ENCODE measurements at regions not wholly inside any gene's neighbourhood (a gene's known extent, or its start where the extent isn't known, plus 50 kb on each side); places are given as distances from the start of the nearest gene placed in this dataset.

DNA sequence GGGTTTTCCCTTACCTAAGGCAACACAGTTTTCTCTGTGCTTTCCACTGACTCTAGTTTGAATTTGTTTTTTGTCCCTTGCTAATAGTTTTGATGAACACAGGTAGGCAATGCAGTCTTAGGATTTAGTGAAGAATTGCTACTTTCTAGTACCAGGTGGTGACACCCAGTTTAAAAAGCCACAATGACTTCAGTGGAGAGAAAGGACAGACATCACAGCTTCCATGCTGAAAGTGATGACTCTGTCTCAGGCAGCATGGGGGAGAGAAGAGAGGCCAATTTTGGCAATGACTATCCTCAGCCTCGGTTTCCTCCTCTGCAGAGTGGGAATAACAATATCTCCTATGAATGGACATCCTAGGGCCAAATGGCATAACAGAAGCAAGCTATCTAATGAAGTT lies 118.8 kb downstream of the AXIN2 start:
- DNase-seq, result no peak

DNA sequence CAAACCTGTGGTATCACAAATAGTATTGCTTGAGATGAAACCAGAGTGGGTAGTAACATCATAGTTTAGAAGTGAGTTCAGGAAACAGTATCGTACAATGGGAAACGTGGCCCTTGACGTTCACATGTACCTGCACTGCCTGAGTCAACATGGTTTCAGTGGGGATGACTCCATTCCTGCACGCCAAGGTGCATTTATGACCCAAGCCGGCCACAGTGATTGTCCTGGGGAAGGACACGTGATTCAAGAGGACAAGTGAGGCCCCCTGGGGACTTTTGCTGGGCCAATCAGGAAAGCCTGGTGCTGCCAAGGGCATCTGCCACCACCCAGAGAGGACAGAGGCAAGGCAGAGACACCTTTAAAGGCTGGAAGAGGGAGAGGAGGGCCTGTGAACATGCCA lies 119.2 kb downstream of the AXIN2 start:
- DNase-seq, result no peak

DNA sequence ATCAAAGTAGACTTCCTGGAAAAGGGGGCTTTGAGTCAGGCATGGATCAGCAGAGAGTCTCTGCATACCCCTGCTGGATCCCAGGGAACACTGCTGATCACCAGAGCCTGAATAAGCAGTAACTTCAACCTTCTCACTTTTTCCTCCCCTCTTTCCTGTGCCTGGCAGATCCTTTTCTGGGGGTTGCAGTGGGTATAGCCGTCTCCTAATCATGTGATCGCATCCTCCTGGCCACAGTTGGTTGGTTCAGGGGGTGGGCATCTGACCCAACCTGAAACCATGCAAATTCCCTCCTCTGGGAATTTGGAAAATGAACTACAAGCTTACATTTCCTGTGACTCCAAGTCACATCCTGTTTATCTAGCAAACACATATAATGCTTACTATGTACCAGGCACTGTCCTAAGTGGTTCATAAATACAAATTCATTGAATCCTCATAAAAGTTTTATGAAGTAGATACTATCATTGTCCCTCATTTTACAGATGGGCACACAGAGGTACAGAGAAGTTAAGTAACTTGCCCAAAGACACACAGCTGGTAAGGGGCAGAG lies 120.3 kb downstream of the AXIN2 start:
- DNase-seq, result no peak

DNA sequence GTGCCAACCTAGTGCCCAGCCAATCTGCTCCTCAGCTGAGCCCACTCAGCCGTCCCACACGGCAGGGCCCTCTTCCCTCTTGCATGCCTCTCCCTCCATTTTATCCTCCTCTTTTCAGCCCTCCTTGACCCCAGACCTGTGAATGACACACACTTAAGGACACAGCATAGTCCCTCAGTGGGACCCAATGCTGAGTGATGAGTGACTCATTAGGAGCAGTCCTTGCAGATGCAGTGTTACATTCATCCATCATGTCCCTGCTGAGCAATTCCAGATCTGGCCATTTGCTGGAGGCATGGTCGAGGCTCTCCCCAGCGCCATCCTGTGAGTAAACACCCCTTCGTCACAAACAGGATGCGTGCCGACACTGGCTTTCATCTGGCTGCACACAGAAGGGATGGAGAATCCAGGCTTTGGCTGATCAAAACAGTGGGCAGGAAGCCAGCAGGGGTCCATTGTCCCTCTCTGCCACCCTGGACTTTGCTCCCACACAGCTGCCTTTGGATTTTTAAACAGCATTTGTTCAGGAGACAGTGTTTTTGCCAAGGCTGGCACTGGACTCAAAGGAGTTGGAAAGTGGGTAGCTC lies 122.6 kb downstream of the AXIN2 start:
- no peak for DNase-seq

DNA sequence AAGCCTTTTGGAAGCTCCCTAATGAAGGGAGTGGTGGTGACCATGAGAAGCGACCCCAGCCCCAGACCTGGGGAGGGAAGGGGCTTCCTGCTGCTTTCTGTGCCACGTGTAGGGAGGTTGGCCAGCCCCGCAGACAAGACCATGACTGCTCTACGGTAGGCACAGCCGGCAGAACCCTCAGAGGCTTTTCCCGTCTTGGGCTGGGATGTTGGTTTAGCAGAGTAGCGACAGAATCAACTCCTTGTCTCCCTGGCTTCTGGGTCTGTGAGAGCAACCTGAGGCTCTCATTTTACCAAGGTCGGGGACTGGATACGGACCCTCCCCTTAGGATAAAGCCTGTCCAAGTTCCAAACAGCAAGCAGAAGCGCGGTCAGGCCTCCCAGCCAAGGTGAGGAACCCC lies 123.3 kb downstream of the AXIN2 start:
- DNase-seq, result no peak

DNA sequence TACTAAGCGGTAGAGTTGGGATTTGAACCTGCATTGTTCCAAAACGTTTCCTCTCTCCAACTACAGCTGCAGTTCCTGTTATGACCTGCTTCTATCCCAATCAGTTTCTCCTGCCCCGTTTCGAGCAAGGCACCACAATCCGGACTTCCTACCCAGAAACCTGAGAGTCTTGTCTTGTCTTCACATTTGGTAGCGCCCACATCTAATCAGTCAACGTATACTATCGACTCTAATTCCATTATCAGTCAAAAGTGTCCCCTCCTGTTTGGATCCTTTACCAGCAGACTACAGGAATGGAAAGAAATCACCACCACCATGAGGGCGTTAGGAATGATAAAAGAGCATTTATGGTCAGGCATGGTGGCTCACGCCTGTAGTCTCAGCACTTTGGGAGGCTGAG lies 124.6 kb downstream of the AXIN2 start:
- DNase-seq, result no peak

DNA sequence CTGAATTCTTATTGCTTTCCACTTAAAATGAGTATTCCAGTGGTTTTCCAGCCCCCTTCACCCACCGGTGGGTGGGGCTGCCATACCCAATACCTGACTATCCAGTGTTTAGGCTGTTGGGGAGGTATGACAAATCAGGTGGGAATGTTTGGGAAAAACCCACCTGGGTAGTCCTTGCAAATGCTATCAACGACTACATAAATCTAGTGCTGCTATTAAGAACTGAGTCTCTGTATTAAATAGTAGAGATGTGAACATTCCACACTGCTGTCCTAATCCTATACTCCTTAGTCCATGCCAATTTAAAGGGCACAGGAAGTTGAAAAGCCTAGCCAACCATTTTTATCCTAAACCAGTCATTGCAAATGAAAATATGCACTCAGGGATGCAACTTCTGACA lies 126.6 kb downstream of the AXIN2 start:
- DNase-seq, result no peak

DNA sequence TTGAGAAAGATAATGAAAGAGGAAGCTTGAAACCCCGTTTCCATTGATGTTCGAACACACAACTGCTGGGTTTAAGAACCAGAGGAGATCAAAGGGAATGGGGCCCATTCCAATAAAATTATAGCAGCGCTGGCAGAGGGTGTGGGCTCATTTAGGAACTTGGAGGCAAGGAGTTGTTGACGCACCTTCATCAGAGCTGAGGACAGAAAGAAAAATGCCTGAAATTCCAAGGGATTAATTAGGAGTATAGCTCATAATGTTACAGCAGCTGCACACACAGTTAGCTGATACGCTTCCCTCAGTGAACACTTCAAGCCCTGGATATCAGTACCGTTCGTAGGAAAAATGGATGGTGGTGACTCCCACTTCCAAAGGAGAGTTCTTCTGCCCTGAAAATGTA lies 127.2 kb downstream of the AXIN2 start:
- no peak for DNase-seq

DNA sequence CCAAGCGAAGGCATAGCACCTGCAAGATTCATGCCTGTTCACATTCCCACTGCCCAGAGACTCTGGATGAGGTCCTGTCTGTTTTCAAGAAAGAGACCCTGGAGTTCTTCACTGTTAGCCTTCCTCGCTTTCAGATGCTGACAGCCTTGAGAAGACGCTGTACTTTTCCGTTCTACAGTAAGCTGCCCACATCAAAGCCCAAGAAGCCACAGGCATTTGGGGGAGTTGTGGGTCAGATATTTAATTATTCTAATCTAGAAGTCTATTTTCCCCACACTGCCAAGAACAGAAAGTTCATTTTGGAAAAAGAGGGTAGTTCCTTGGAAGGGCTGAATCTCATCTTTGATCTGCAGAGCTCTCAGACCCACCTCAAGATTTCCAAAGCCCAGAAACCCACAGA lies 127.9 kb downstream of the AXIN2 start:
- no peak for DNase-seq

DNA sequence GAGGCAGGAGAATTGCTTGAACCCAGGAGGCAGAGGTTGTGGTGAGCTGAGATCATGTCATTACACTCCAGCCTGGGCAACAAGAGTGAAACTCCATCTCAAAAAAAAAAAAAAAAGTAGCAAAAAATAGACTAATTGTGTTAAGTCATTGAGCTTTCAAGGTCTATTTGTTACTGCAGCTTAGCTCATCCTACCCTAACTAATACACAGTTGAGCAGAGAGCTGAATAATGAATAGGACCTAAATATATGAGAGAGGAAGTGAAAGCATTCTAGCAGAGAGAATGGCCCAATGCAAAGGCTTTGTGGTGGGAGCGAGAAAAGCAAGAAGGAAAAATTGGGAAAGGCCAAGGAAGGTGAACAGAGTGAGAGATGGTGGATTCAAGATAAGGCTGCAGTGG lies 128.3 kb downstream of the AXIN2 start:
- no peak for DNase-seq

DNA sequence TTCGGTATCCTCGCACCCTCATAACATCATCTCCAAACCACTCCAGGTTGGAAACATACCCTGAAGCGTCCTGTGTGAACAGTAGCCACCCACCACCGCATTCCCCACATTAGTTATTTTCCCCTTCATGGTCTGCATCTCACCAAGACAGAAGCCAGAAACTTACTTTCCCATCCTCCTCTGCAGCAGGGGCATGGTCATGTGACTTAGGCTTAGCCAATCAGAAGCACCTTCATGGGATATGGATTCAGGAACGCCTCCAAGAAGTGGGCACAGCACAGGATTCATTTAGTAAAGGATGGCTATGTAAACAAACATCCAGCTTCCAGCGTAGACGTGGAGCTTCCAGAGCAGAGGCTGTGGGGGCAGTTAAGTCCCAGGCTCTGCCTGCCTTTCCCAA lies 130.3 kb downstream of the AXIN2 start:
- DNase-seq, result no peak

DNA sequence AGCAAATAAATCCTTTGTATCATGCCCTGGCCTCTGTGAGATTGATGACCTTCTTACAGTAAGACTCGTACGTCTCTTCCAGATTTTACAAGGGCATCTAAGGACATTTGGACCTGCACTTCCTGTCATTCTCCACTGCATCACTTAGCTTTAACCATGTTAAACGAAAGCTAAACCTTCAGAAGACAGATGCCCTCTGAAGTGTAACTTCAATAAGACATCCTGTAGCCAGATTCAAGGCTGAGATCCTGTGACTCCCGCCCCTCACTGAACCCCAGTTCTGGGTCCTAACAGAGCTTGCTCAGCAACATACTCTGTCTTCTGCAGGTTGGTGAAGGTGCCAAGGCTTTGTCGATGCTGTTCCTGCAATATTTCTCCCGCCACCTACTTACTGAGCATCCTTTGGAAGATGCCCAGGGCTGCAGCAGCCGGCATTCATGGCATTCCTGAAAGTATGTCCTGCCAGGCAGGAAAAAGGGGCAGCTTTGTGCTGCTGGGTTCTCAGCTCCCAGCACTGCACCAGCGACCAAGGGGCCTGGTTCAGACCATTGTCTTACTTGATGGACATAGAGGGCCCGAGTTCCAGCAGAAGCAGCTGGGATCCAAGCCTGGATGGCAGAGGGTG lies 131.1 kb downstream of the AXIN2 start:
- DNase-seq, result no peak

DNA sequence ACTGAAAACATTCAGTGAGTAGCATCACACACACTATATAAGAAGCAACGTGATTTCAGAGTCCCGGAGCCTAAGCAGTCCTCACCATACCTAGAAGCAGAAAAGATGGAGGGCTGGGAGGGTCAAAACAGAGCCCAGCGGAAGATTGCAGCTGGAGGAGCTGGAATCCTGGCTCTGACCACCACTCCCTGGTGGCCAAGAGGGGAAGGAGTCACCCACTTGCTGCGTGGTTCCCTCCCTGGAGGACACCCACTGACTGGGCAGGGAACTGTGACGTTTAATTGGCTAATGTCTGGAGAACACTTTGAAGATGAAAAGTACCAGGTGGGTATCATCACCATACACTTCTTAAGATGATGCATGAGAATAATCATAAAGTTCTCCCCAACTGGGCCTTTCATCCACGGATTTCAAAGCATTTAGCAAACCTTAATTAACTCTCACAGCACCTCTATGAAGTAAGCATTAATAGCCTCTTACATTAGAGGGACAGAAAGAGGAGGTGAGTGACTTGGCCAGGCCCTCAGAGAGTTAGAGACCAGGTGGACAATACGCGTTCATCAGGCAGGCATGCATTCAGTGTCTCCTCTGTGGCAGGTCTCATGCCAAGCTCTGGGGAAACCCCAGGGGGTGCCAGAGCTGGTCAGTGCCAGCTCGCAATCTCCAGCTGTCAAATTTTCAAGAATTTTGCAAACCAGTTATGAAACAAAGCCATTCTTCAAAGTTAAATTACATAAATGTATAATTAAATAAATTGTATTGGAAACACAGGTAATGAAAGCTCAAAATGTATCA lies 137.9 kb downstream of the AXIN2 start:
- no peak for DNase-seq

DNA sequence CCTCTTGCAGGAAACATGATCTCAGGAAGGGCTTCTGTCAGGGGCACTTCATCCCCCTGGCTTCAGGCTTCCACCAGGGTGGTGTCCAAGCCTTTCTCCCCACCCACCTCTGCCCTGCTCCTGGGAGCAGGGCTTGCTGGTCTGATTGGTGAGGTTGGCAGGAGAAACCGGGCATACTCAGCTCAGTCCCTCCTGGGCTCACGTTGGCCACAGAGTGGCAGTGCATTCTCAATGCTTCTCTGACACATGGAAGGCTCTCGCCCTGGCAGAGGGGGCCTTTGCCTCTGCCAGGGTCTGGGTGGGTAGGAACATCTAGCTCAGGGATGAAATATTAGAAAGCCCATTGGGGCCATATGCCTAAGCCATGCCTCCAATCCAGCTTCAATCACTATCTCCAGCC lies 142.8 kb downstream of the AXIN2 start:
- no peak for DNase-seq

DNA sequence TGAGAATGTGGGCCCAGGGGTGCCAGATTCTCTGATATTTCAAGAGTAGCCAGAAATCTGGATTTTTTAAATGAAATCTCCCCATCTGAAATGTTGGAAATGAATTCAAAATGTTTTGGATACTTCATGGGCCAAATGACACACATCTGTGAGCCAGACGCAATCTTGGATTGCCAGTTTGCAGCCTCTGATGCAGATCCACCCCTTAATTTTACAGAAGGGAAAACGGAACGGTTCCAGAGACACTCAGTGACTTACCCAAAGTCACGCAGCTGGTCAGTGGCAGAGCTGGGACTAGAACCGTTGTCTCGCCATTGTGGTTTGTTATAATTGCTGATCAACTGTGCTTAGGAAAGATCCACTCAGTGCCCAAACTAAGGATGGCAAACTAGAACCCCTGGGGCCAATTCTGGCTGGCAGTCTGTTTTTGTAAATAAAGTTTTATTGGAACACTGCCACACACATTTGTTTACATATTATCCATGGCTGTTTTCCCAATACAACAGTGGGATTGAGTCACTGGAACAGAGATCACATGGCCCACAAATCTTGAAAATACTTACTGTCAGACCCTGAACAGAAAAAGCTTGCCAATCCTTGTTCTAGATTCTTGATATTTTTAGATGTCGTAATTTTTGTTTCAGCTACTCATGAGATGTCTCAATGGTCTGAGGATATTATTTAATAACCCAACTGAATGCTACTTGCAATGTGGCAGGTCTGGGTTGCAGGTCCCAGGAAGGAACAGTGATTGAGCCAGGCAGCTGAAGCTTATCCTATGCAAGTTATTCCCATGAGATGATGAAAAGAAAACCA lies 143.8 kb downstream of the AXIN2 start:
- no peak for DNase-seq

DNA sequence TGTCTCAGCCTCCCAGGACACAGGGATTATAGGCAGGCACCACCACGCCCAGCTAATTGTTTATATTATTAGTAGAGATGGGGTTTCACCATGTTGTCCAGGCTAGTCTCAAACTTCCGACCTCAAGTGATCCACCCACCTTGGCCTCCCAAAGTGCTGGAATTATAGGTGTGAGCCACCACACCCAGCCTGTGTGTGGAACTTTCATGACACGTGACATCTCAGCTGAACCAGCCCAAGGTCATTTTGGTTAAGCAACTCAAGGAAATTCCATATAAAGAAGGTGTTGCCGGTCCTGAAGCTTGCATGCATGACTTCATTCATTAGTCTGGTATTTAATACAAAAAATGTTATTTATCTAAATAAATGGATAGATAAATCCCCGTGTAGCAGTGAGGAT lies 145.5 kb downstream of the AXIN2 start:
- no peak for DNase-seq

DNA sequence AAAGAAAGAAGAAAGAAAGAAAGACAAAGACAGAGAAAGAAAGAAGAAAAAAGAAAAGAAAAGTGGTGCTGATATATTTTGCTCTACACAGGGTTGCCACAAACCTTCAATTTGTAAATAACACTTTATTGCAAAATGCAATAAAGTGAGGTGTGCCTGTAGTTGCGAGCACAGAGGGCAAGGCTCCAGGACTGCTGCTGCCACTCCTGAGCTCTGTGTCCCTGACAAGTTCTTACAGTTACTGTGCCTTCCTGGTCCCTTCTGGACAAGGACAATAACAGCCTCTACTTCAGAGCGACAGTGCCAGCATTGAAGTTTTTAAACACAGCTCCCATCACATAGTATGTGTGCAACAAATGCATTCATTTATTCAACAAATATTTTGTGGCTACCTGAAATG lies 148.1 kb downstream of the AXIN2 start:
- DNase-seq, result no peak

DNA sequence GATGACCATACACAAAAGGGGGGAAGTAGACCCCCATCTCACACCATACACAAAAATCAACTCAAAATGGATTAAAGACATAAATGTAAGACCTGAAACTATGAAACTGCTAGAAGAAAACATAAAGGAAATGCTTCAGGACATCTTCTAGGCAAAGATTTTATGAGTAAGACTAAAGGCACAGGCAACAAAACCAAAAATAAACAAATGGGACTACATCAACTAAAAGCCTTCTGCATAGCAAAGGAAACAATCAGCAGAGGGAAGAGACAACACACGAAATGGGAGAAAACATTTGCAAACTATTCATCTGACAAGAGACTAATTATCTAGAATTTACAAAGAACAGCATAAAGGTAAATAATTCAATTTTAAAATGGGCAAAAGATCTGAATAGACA lies 152.1 kb downstream of the AXIN2 start:
- DNase-seq, result no peak

DNA sequence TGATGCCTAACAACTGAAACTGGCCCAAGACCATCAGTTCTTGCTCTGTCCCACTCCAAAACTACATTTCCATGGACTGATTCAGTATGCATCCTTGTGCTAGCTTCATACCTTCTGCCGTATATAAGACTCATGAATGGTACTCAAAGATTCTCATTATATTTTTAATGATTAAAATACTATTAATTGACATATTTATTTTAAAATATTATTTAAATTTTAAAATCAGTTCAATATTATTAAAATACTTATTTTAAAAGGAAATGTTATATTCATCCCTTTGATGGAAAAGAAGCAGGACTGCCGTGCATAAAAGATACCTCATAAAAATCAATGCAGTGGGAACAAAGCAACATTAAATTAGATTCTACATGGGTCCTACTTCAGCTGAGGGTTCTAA lies 153.4 kb downstream of the AXIN2 start:
- no peak for DNase-seq

DNA sequence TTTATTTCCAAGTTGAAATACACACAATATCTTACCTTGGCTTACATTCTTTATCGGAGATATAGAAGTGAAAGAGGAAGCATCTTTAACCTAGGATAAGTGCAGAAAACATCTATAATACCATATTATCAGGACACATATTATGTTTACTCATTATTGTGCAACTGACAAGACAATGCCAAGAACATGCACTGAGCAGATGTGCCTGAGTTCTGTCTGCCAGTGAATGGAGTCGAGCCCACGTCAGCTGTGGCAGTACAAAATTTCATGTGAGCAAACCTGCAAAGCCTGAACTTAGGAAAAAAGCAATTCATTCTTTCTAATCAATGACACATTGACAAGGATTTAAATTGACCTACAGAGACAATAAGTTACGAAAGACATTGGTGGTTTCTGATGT lies 154.4 kb downstream of the AXIN2 start:
- DNase-seq, result no peak

DNA sequence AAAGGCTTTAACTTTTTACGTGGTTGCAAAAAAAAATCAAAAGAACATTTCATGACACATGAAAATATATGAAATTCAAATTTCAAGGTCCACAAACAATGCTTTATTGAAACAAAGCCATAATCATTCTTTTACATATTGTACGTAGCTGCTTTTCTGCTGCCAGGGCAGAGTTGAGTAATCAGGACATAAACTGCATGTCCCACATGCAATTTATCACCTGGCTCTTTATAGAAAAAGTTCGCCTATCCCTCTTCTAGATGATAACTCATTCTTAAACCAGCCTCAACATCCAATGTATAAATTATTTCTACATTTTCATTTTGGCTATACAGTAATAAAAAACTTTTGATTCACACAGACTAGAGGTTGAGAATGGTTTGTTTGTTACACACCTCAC lies 154.9 kb downstream of the AXIN2 start:
- no peak for DNase-seq

DNA sequence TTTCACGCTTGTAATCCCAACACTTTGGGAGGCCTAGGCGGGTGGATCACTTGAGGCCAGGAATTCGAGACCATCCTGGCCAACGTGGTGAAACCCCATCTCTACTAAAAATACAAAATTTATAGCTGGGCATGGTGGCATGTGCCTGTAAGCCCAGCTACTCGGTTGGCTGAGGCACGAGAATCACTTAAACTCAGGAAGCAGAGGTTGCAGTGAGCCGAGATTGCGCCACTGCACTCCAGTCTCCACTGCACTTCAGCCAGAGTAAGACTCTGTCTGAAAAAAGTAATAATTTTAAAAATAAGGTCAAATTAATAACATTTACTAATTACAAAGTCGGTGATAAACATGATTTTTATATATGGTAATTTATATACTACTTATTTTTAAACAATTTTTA lies 155.9 kb downstream of the AXIN2 start:
- DNase-seq, result no peak

DNA sequence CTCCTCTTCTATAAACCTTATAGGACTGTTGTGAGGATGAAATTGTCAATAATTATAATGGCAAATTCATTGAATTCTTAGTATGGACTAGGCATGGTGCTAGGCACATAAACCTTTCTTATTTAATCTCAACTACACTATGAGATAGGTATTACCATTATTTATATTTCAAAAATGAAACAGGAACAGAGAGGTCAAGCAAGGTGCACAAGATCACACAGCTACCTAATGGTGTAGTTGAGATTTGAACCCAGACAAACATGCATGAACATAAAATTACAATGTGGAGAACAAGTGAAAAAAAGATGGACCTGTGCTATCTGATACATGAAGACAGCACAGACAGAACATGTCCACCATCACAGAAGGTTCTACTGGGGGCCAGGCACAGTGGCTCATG lies 156.7 kb downstream of the AXIN2 start:
- no peak for DNase-seq

All from DMS153 (cell line).